D341Med (cell line): ENCODE measurements at regions not wholly inside any gene's neighbourhood (a gene's known extent, or its start where the extent isn't known, plus 50 kb on each side); places are given as distances from the start of the nearest gene placed in this dataset.

Source experiments
- DNase-seq: peaks from one replicate; pipeline ENCODE4 v3.0.0; 2012; ENCODE audit warnings: low spot score

GRCh38 chr15:29554531-29554930, 267.7 kb downstream of the TJP1 start:
- no peak for DNase-seq

- DNase-seq: no peak
Measured at GRCh38 chr15:29550834-29551465, 271.3 kb downstream of the TJP1 start.

GRCh38 chr15:29548006-29548405, 274.3 kb downstream of the TJP1 start:
- DNase-seq: no peak

- DNase-seq: no peak
Measured at GRCh38 chr15:29544513-29545128, 275.0 kb upstream of the NSMCE3 start.

GRCh38 chr15:29542994-29543393, 273.4 kb upstream of the NSMCE3 start:
- DNase-seq: no peak

GRCh38 chr15:29541309-29541708, 271.7 kb upstream of the NSMCE3 start:
- DNase-seq: no peak

- DNase-seq: no peak
Measured at GRCh38 chr15:29540479-29540878, 270.9 kb upstream of the NSMCE3 start.

- no peak for DNase-seq
Measured at GRCh38 chr15:29539736-29540135, 270.1 kb upstream of the NSMCE3 start.

GRCh38 chr15:29538044-29538443, 268.4 kb upstream of the NSMCE3 start:
- DNase-seq: no peak

GRCh38 chr15:29535952-29536351, 266.3 kb upstream of the NSMCE3 start:
- no peak for DNase-seq

- no peak for DNase-seq
Measured at GRCh38 chr15:29534378-29534777, 264.8 kb upstream of the NSMCE3 start.

- DNase-seq: no peak
Measured at GRCh38 chr15:29533647-29534046, 264.0 kb upstream of the NSMCE3 start.

- DNase-seq: no peak
Measured at GRCh38 chr15:29532296-29532695, 262.7 kb upstream of the NSMCE3 start.

- no peak for DNase-seq
Measured at GRCh38 chr15:29530966-29531365, 261.3 kb upstream of the NSMCE3 start.

GRCh38 chr15:29529043-29529442, 259.4 kb upstream of the NSMCE3 start:
- no peak for DNase-seq

- no peak for DNase-seq
Measured at GRCh38 chr15:29528276-29528675, 258.7 kb upstream of the NSMCE3 start.

GRCh38 chr15:29526802-29527201, 257.2 kb upstream of the NSMCE3 start:
- no peak for DNase-seq

GRCh38 chr15:29522373-29523276, 253.0 kb upstream of the NSMCE3 start:
- no peak for DNase-seq

- no peak for DNase-seq
Measured at GRCh38 chr15:29518442-29518841, 248.8 kb upstream of the NSMCE3 start.

- no peak for DNase-seq
Measured at GRCh38 chr15:29517829-29518228, 248.2 kb upstream of the NSMCE3 start.

- no peak for DNase-seq
Measured at GRCh38 chr15:29516929-29517328, 247.3 kb upstream of the NSMCE3 start.

- DNase-seq: no peak
Measured at GRCh38 chr15:29514926-29515325, 245.3 kb upstream of the NSMCE3 start.

- DNase-seq: no peak
Measured at GRCh38 chr15:29511663-29512062, 242.0 kb upstream of the NSMCE3 start.
